ENCODE measurements at regions not wholly inside any gene's neighbourhood (a gene's known extent, or its start where the extent isn't known, plus 50 kb on each side); places are given as distances from the start of the nearest gene placed in this dataset.

GRCh38 chr10:29217292-29217738, 71.6 kb upstream of the LYZL1 start:
- Histone ChIP-seq H3K36me3 (no peaks in the 10 kb centered on the region), H3K9me3 (no peaks in the 10 kb centered on the region), H3K4me3 (no peak overlapping the region), H3K27ac (no peak overlapping the region), H3K27me3 (no peaks in the 10 kb centered on the region), H3K4me1 (ENCODE audit: insufficient read depth) (no peaks in the 10 kb centered on the region)
- no peak for TF ChIP-seq POLR2A (IDR thresholded peaks at IDR 0.05)
- no peak for TF ChIP-seq EP300 (IDR thresholded peaks at IDR 0.05)
- no peak for TF ChIP-seq CTCF (IDR thresholded peaks at IDR 0.05)
- intact Hi-C loops (cut with DNase I) = no loop called here
- DNase-seq = no peak
- WGBS, 3 donors = 73 to 78% (median 77%) methylated on average over 6 of the region's 6 CpGs

- 73 to 88% (median 81%) methylated on average over 4 of the region's 4 CpGs for WGBS, 3 donors
- Histone ChIP-seq H3K9me3 (no peaks in the 10 kb centered on the region), H3K27ac (no peak overlapping the region), H3K4me3 (no peak overlapping the region), H3K27me3 (no peaks in the 10 kb centered on the region), H3K4me1 (ENCODE audit: insufficient read depth) (no peaks in the 10 kb centered on the region), H3K36me3 (no peaks in the 10 kb centered on the region)
- DNase-seq = no peak
- TF ChIP-seq POLR2A (IDR thresholded peaks at IDR 0.05) = no peak
- no peak for TF ChIP-seq CTCF (IDR thresholded peaks at IDR 0.05)
- TF ChIP-seq EP300 (IDR thresholded peaks at IDR 0.05) = no peak
- intact Hi-C loops (cut with DNase I) = no loop called here
Measured at GRCh38 chr10:29223326-29223725, 65.5 kb upstream of the LYZL1 start.

- Histone ChIP-seq H3K4me3 (no peak overlapping the region), H3K9me3 (no peaks in the 10 kb centered on the region), H3K36me3 (no peaks in the 10 kb centered on the region), H3K4me1 (ENCODE audit: insufficient read depth) (no peaks in the 10 kb centered on the region), H3K27ac (no peak overlapping the region), H3K27me3 (no peaks in the 10 kb centered on the region)
- 82 to 90% (median 82%) methylated on average over 1 of the region's 1 CpG for WGBS, 3 donors
- no peak for DNase-seq
- TF ChIP-seq CTCF (IDR thresholded peaks at IDR 0.05) (no peak), EP300 (IDR thresholded peaks at IDR 0.05) (no peak), POLR2A (IDR thresholded peaks at IDR 0.05) (no peak)
- intact Hi-C loops (cut with DNase I) = loop anchor here in 1 of 4 donors (5.0 kb wide), 1 partner anchor 483 kb away; no protein-coding TSS in a partner anchor
Measured at GRCh38 chr10:29224631-29225030, 64.2 kb upstream of the LYZL1 start.

- intact Hi-C loops (cut with DNase I) = loop anchor here in 1 of 4 donors (5.0 kb wide), 1 partner anchor 480 kb away; no protein-coding TSS in a partner anchor
- Histone ChIP-seq H3K9me3 (no peaks in the 10 kb centered on the region), H3K27me3 (no peaks in the 10 kb centered on the region), H3K27ac (no peak overlapping the region), H3K4me1 (ENCODE audit: insufficient read depth) (no peaks in the 10 kb centered on the region), H3K4me3 (no peak overlapping the region), H3K36me3 (no peaks in the 10 kb centered on the region)
- no peak for TF ChIP-seq EP300 (IDR thresholded peaks at IDR 0.05)
- no peak for TF ChIP-seq POLR2A (IDR thresholded peaks at IDR 0.05)
- TF ChIP-seq CTCF (IDR thresholded peaks at IDR 0.05) = no peak
- WGBS, 3 donors = 54 to 69% (median 64%) methylated on average over 2 of the region's 2 CpGs
- DNase-seq = no peak
Measured at GRCh38 chr10:29227201-29227600, 61.7 kb upstream of the LYZL1 start.
